ENCODE measurements at regions not wholly inside any gene's neighbourhood (a gene's known extent, or its start where the extent isn't known, plus 50 kb on each side); places are given as distances from the start of the nearest gene placed in this dataset.
"Not testable (repeated sequence)": the region's sequence is repeated elsewhere in the genome, so short reads cannot be mapped to it uniquely, and the experiment has no call there.

- DNase-seq: no peak
- TF ChIP-seq GATA1 (IDR thresholded peaks at IDR 0.05; ENCODE audit: low read depth, low read length) (no peak), POLR2A (IDR thresholded peaks at IDR 0.05; ENCODE audit: low read length) (no peak)
These were observed 286.6 kb downstream of the COL11A1 start for GRCh38 chr1:102821707-102822106.

GRCh38 chr1:102800406-102800805 is 307.9 kb downstream of the COL11A1 start:
- TF ChIP-seq GATA1 (IDR thresholded peaks at IDR 0.05; ENCODE audit: low read depth, low read length): no peak
- no peak for TF ChIP-seq POLR2A (IDR thresholded peaks at IDR 0.05; ENCODE audit: low read length)
- DNase-seq: no peak

- TF ChIP-seq POLR2A (IDR thresholded peaks at IDR 0.05; ENCODE audit: low read length) (no peak), GATA1 (IDR thresholded peaks at IDR 0.05; ENCODE audit: low read depth, low read length) (no peak)
- no peak for DNase-seq
These were observed 308.8 kb downstream of the COL11A1 start for GRCh38 chr1:102799496-102799895.

- TF ChIP-seq POLR2A (IDR thresholded peaks at IDR 0.05; ENCODE audit: low read length) (no peak), GATA1 (IDR thresholded peaks at IDR 0.05; ENCODE audit: low read depth, low read length) (no peak)
- DNase-seq: no peak
These were observed 309.6 kb downstream of the COL11A1 start for GRCh38 chr1:102798718-102799117.

- no peak for DNase-seq
These were observed 311.9 kb downstream of the COL11A1 start for GRCh38 chr1:102796429-102796828.

GRCh38 chr1:102790997-102791396 is 317.3 kb downstream of the COL11A1 start:
- no peak for DNase-seq
- TF ChIP-seq GATA1 (IDR thresholded peaks at IDR 0.05; ENCODE audit: low read depth, low read length) (no peak), POLR2A (IDR thresholded peaks at IDR 0.05; ENCODE audit: low read length) (no peak)

More at GRCh38 chr1:102796429-102796828, 311.9 kb downstream of the COL11A1 start:
- no peak for TF ChIP-seq GATA1 (IDR thresholded peaks at IDR 0.05; ENCODE audit: low read depth, low read length)
- TF ChIP-seq POLR2A (IDR thresholded peaks at IDR 0.05; ENCODE audit: low read length): no peak

GRCh38 chr1:102789951-102790350 is 318.4 kb downstream of the COL11A1 start:
- DNase-seq: not testable (repeated sequence)

GRCh38 chr1:102783487-102783886 is 324.8 kb downstream of the COL11A1 start:
- TF ChIP-seq POLR2A (IDR thresholded peaks at IDR 0.05; ENCODE audit: low read length) (no peak), GATA1 (IDR thresholded peaks at IDR 0.05; ENCODE audit: low read depth, low read length) (no peak)
- no peak for DNase-seq

- no peak for TF ChIP-seq POLR2A (IDR thresholded peaks at IDR 0.05; ENCODE audit: low read length)
- no peak for TF ChIP-seq GATA1 (IDR thresholded peaks at IDR 0.05; ENCODE audit: low read depth, low read length)
- DNase-seq: no peak
These were observed 326.2 kb downstream of the COL11A1 start for GRCh38 chr1:102782144-102782543.

- TF ChIP-seq POLR2A (IDR thresholded peaks at IDR 0.05; ENCODE audit: low read length) (no peak), GATA1 (IDR thresholded peaks at IDR 0.05; ENCODE audit: low read depth, low read length) (no peak)
- no peak for DNase-seq
These were observed 332.3 kb downstream of the COL11A1 start for GRCh38 chr1:102776071-102776470.

- no peak for TF ChIP-seq GATA1 (IDR thresholded peaks at IDR 0.05; ENCODE audit: low read depth, low read length)
- no peak for TF ChIP-seq POLR2A (IDR thresholded peaks at IDR 0.05; ENCODE audit: low read length)
- DNase-seq: no peak
These were observed 335.5 kb downstream of the COL11A1 start for GRCh38 chr1:102772831-102773230.

GRCh38 chr1:102758418-102758817 is 349.9 kb downstream of the COL11A1 start:
- no peak for DNase-seq
- TF ChIP-seq GATA1 (IDR thresholded peaks at IDR 0.05; ENCODE audit: low read depth, low read length): no peak
- no peak for TF ChIP-seq POLR2A (IDR thresholded peaks at IDR 0.05; ENCODE audit: low read length)

- DNase-seq: no peak
- TF ChIP-seq POLR2A (IDR thresholded peaks at IDR 0.05; ENCODE audit: low read length) (no peak), GATA1 (IDR thresholded peaks at IDR 0.05; ENCODE audit: low read depth, low read length) (no peak)
These were observed 351.0 kb downstream of the COL11A1 start for GRCh38 chr1:102757363-102757762.

GRCh38 chr1:102751111-102751510 is 357.2 kb downstream of the COL11A1 start:
- no peak for TF ChIP-seq GATA1 (IDR thresholded peaks at IDR 0.05; ENCODE audit: low read depth, low read length)
- TF ChIP-seq POLR2A (IDR thresholded peaks at IDR 0.05; ENCODE audit: low read length): no peak
- DNase-seq: no peak

- DNase-seq: no peak
- TF ChIP-seq GATA1 (IDR thresholded peaks at IDR 0.05; ENCODE audit: low read depth, low read length) (no peak), POLR2A (IDR thresholded peaks at IDR 0.05; ENCODE audit: low read length) (no peak)
These were observed 365.9 kb downstream of the COL11A1 start for GRCh38 chr1:102742426-102742825.

All from erythroblast (primary cell).